ENCODE measurements at regions not wholly inside any gene's neighbourhood (a gene's known extent, or its start where the extent isn't known, plus 50 kb on each side); places are given as distances from the start of the nearest gene placed in this dataset.

- no peak overlapping the region for H3K27ac Mint-ChIP-seq
- no peaks in the 10 kb centered on the region for H3K36me3 Mint-ChIP-seq (ENCODE audit: low read depth)
- TF ChIP-seq, protein P1, sequence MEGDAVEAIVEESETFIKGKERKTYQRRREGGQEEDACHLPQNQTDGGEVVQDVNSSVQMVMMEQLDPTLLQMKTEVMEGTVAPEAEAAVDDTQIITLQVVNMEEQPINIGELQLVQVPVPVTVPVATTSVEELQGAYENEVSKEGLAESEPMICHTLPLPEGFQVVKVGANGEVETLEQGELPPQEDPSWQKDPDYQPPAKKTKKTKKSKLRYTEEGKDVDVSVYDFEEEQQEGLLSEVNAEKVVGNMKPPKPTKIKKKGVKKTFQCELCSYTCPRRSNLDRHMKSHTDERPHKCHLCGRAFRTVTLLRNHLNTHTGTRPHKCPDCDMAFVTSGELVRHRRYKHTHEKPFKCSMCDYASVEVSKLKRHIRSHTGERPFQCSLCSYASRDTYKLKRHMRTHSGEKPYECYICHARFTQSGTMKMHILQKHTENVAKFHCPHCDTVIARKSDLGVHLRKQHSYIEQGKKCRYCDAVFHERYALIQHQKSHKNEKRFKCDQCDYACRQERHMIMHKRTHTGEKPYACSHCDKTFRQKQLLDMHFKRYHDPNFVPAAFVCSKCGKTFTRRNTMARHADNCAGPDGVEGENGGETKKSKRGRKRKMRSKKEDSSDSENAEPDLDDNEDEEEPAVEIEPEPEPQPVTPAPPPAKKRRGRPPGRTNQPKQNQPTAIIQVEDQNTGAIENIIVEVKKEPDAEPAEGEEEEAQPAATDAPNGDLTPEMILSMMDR (IDR thresholded peaks at IDR 0.05): no peak
- H3K4me1 Mint-ChIP-seq: peaks cover 52% of the 10 kb centered on the region
- H3K9me3 Mint-ChIP-seq: no peaks in the 10 kb centered on the region
- no peak overlapping the region for H3K4me3 Mint-ChIP-seq
- H3K27me3 Mint-ChIP-seq (ENCODE audit: low read depth, poor library complexity): peaks cover 17% of the 10 kb centered on the region
- DNase-seq: no peak
Observed at GRCh38 chr16:86129541-86129940, 230.6 kb downstream of the IRF8 start.

DNA sequence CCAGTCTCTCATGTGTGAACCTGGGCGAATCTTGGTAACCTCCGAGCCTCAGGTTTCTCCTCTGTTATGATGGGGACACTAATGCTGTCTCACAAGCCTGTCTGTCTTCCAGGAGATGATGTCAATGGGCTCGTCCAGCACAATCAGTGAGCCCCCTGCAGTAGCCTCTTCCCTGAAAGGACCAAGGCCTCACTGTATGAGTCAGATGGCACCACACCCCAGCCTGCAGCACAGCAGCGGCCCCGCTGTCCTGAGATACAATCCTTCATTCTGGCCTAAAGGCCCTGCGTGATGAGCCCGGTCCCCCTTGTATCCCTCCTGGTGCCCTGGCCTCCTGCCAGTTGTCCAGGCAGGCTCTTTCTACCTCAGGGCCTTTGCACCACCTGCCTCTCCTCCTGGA, 234.4 kb downstream of the IRF8 start:
- H3K27ac Mint-ChIP-seq: no peak overlapping the region
- no peaks in the 10 kb centered on the region for H3K9me3 Mint-ChIP-seq
- H3K27me3 Mint-ChIP-seq (ENCODE audit: low read depth, poor library complexity): peaks cover 16% of the 10 kb centered on the region
- DNase-seq: no peak
- H3K4me1 Mint-ChIP-seq: peaks cover 36% of the 10 kb centered on the region
- no peaks in the 10 kb centered on the region for H3K36me3 Mint-ChIP-seq (ENCODE audit: low read depth)
- TF ChIP-seq, protein P1 (IDR thresholded peaks at IDR 0.05): no peak
- no peak overlapping the region for H3K4me3 Mint-ChIP-seq

DNA sequence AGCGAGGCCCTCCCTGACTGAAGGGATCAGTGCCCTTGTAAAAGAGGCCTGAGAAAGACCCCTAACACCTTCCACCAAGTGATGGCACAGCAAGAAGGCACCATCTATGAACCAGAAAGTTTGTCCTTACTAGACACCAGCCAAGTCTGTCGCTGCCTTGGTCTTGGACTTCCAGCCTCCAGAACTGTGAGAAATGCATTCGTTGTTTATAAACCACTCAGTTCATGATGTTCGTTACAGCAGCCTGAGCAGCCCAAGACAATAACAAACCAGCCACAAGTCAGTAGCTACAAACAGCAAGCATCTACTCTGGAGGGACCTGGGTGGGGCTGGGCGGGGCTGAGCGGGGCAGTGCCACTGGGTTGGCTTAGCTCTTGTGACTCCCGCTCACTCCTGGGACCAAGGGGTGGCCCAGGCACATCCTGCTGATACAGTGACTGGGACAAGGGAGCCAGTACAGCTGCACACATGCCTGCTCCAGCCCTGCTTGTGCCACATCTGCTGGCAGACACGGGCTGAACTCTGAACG, 234.9 kb downstream of the IRF8 start:
- H3K4me3 Mint-ChIP-seq: no peak overlapping the region
- no peak for DNase-seq
- TF ChIP-seq, protein P1 (IDR thresholded peaks at IDR 0.05): no peak
- H3K27me3 Mint-ChIP-seq (ENCODE audit: low read depth, poor library complexity): peaks cover 16% of the 10 kb centered on the region
- no peaks in the 10 kb centered on the region for H3K36me3 Mint-ChIP-seq (ENCODE audit: low read depth)
- H3K27ac Mint-ChIP-seq: no peak overlapping the region
- no peaks in the 10 kb centered on the region for H3K9me3 Mint-ChIP-seq
- peaks cover 36% of the 10 kb centered on the region for H3K4me1 Mint-ChIP-seq

DNA sequence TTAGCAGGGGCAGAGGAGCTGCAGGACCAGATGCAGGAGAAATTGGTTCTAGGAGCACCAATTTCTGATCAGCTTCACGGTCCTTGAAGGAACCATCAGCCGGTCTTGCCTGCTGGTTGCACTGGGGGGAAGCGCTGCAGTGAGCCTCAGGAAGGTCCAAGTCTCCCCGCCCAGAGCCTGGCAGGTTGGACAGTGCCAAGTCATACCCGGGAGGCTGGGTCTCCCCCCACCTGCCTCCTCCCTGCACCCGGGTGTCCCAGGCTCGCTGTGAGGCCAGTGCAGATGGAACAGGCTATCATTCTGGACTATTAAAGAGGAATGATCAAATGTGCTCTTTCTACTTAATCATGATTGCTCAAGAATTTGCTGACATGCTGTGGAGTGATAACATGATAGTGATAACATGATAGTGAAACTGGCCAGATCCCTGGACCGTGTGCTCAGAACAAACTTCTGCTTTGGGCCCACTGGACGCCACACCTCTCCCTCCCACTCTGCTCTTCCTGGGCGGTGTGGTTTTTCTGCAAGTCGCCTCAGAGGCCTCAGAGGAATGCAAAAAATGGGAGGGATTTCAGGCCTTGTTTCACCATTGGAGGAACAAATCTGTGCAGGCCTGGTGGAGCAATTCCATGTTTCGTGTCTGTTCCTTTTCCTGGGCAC, 236.0 kb downstream of the IRF8 start:
- H3K27me3 Mint-ChIP-seq (ENCODE audit: low read depth, poor library complexity): peaks cover 16% of the 10 kb centered on the region
- H3K4me1 Mint-ChIP-seq: peaks cover 26% of the 10 kb centered on the region
- no peaks in the 10 kb centered on the region for H3K9me3 Mint-ChIP-seq

DNA sequence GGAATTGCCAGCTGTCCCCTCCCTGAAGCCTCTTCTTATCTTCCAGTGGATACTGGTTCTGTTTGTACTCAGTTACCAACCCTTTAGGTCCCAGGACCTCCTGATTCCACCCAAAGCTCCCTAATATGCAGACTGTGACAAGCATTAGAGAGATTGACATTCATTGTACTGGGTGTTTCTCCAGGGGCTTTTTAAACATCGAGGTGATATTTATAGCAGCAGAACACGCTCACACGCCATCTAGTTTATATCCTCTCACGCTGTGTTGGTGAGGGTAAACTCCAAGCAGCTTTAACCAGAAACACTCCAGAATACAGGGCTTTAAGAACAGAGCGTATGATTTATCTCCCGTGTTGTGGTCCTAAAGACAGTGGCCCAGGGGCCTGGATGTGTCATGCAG, 238.4 kb downstream of the IRF8 start:
- Mint-ChIP-seq H3K9me3 (no peaks in the 10 kb centered on the region), H3K27ac (no peak overlapping the region), H3K4me1 (peaks cover 25% of the 10 kb centered on the region), H3K36me3 (ENCODE audit: low read depth) (no peaks in the 10 kb centered on the region), H3K4me3 (no peak overlapping the region), H3K27me3 (ENCODE audit: low read depth, poor library complexity) (peaks cover 21% of the 10 kb centered on the region)
- TF ChIP-seq, protein P1 (IDR thresholded peaks at IDR 0.05): no peak
- DNase-seq: no peak

More for the DNA sequence above, 236.0 kb downstream of the IRF8 start:
- Mint-ChIP-seq H3K36me3 (ENCODE audit: low read depth) (no peaks in the 10 kb centered on the region), H3K4me3 (no peak overlapping the region), H3K27ac (no peak overlapping the region)
- DNase-seq: no peak
- TF ChIP-seq, protein P1 (IDR thresholded peaks at IDR 0.05): no peak

Measured in nephron progenitor cell (in vitro differentiated cells).